HepG2 (cell line): ENCODE measurements at regions not wholly inside any gene's neighbourhood (a gene's known extent, or its start where the extent isn't known, plus 50 kb on each side); places are given as distances from the start of the nearest gene placed in this dataset.
A peak's percentile ranks its signal among the peaks of the same experiment; 100 is the strongest.

ENCODE experiments used
- ATAC-seq: fragments of 200-7000 bp; cut with Tn5 transposase; 3 replicates; pipeline ENCODE4 v1.9.1; 2020; ENCODE audit warnings: mild to moderate bottlenecking, moderate library complexity
- BruUV-seq: library from RNA; stranded (reverse); fragments of 400-500 nt; replicated peaks from 2 replicates; lab custom pipeline; 2021; lab: Mats Ljungman, UMichigan
- CTCF ChIA-PET: fragments of 300-600 bp; formaldehyde crosslinking; extraction: SDS; loops from one replicate; lab custom pipeline; 2021; ENCODE audit warnings: low total read pairs, inconsistent platforms, low intra/inter-chr PET ratio; lab: Yijun Ruan, JAX
- POLR2A ChIA-PET: fragments of 350-600 bp; sonication (Branson Sonifier 250); formaldehyde crosslinking; loops from one replicate; lab custom pipeline; 2020; ENCODE audit warnings: antibody characterized with exemption, inconsistent platforms; lab: Yijun Ruan, JAX
- DNase-seq: peaks from one replicate; pipeline ENCODE4 v3.0.0-alpha.2; 2015; ENCODE audit warnings: low spot score
- FAIRE-seq: peaks from 3 replicates; lab custom pipeline; 2011; peaks lifted over from hg19 to GRCh38; lab: Jason Lieb, UNC
- H2AFZ ChIP-seq: one replicate; pipeline ENCODE4 v1.6.1; 2011; ENCODE audit warnings: low read length, inconsistent platforms
- H3K27ac ChIP-seq: fragments of 300-600 bp; 3 replicates; pipeline ENCODE4 v1.8.0; 2011; ENCODE audit warnings: mixed run types, mild to moderate bottlenecking, mixed read lengths, low read length, inconsistent platforms; ENCODE audit not compliant: insufficient read depth; ENCODE audit errors: extremely low read length
- H3K27me3 ChIP-seq, 2 experiments: fragments of 200-600 bp in 1 of 2; 2 replicates in 1 of 2; 3 replicates in 1 of 2; pipeline versions ENCODE4 v1.6.0 to v1.8.0; 2011; ENCODE audit warnings: low read length in 2 of 2, mild to moderate bottlenecking in 2 of 2, moderate library complexity in 2 of 2, inconsistent platforms in 1 of 2; ENCODE audit not compliant: insufficient read depth in 2 of 2, control insufficient read depth in 1 of 2
- H3K36me3 ChIP-seq, 2 experiments: fragments of 200-600 bp in 1 of 2; replicated peaks in 1 of 2; 2 replicates in 1 of 2; 3 replicates in 1 of 2; pipeline versions ENCODE4 v1.5.1 to v1.8.0; 2011; ENCODE audit warnings: low read length in 2 of 2, inconsistent platforms in 1 of 2; ENCODE audit not compliant: insufficient read depth in 2 of 2, control insufficient read depth in 1 of 2
- H3K4me1 ChIP-seq: 2 replicates; pipeline ENCODE4 v1.5.1; 2012; ENCODE audit warnings: low read length, inconsistent platforms; ENCODE audit not compliant: insufficient read depth
- H3K4me2 ChIP-seq: 2 replicates; pipeline ENCODE4 v1.6.0; 2011; ENCODE audit warnings: low read depth, low read length, inconsistent platforms
- H3K4me3 ChIP-seq, 3 experiments: fragments of 200-600 bp in 1 of 3; sonication (generic), shearing (Covaris generic) in 1 of 3; replicated peaks in 1 of 3; 2 replicates each; pipeline ENCODE4 v1.5.1; 2011 to 2016; ENCODE audit warnings: low read length in 3 of 3, inconsistent platforms in 2 of 3, low read depth in 2 of 3, mild to moderate bottlenecking in 2 of 3, control low read depth in 1 of 3, mixed read lengths in 1 of 3; ENCODE audit not compliant: insufficient read depth in 1 of 3
- H3K79me2 ChIP-seq: one replicate; pipeline ENCODE4 v1.6.1; 2011; ENCODE audit warnings: low read length, inconsistent platforms; ENCODE audit not compliant: insufficient read depth
- H3K9ac ChIP-seq: 2 replicates; pipeline ENCODE4 v1.6.0; 2011; ENCODE audit warnings: mild to moderate bottlenecking, low read depth, low read length, inconsistent platforms; ENCODE audit not compliant: insufficient read depth
- H3K9me3 ChIP-seq: 2 replicates; pipeline ENCODE4 v1.5.1; 2012; ENCODE audit warnings: mild to moderate bottlenecking, low read length
- H4K20me1 ChIP-seq: 2 replicates; pipeline ENCODE4 v1.6.0; 2011; ENCODE audit warnings: inconsistent platforms, mild to moderate bottlenecking, low read length, moderate library complexity; ENCODE audit not compliant: insufficient read depth
- AGO2 ChIP-seq: fragments of 200-400 bp; formaldehyde crosslinking; optimal IDR thresholded peaks from 2 replicates; pipeline ENCODE3; 2017; ENCODE audit warnings: mild to moderate bottlenecking, low read depth, low read length, moderate library complexity
- IRX3 ChIP-seq: sonication (generic); formaldehyde crosslinking; IDR thresholded peaks from 2 replicates; pipeline ENCODE4 v1.8.1; 2023; ENCODE audit warnings: mild to moderate bottlenecking, low read depth, missing genetic modification reagents, borderline replicate concordance
- ISL2 ChIP-seq: sonication (generic); formaldehyde crosslinking; IDR thresholded peaks from 2 replicates; pipeline ENCODE4 v1.5.0; 2020; ENCODE audit warnings: missing genetic modification reagents
- JUND ChIP-seq: sonication (generic); formaldehyde crosslinking; IDR thresholded peaks from 2 replicates; pipeline ENCODE4 v1.8.0; 2022; ENCODE audit warnings: mild to moderate bottlenecking, missing genetic modification reagents
- KLF11 ChIP-seq: IDR thresholded peaks from 2 replicates; pipeline ENCODE4 v1.6.1; 2016; ENCODE audit warnings: missing compliant biosample characterization
- SMARCE1 ChIP-seq: fragments of 450-650 bp; IDR thresholded peaks from 2 replicates; pipeline ENCODE4 v1.6.1; 2017; ENCODE audit warnings: borderline replicate concordance
- SOX5 ChIP-seq: IDR thresholded peaks from 2 replicates; pipeline ENCODE4 v1.6.1; 2016; ENCODE audit warnings: borderline replicate concordance
- TCF12 ChIP-seq, 2 experiments: fragments of 450-650 bp in 1 of 2; sonication (generic) in 1 of 2; formaldehyde crosslinking in 1 of 2; IDR thresholded peaks; 2 replicates each; pipeline versions ENCODE4 v1.6.1 to v1.8.0; 2017 to 2022; ENCODE audit warnings: antibody characterized with exemption in 1 of 2, mild to moderate bottlenecking in 1 of 2, missing genetic modification reagents in 1 of 2, moderate library complexity in 1 of 2
- ZC3H13 ChIP-seq: sonication (generic); formaldehyde crosslinking; IDR thresholded peaks from 2 replicates; pipeline ENCODE4 v1.8.1; 2023; ENCODE audit warnings: mild to moderate bottlenecking, missing genetic modification reagents, moderate library complexity
- ZNF260 ChIP-seq: sonication (generic); formaldehyde crosslinking; IDR thresholded peaks from 2 replicates; pipeline ENCODE4 v1.4.0; 2020; ENCODE audit warnings: missing genetic modification reagents, low read depth, mild to moderate bottlenecking, borderline replicate concordance
- ZNF749 ChIP-seq: sonication (generic); formaldehyde crosslinking; IDR thresholded peaks from 2 replicates; pipeline ENCODE4 v1.8.0; 2022; ENCODE audit warnings: mild to moderate bottlenecking, missing genetic modification reagents, moderate library complexity, borderline replicate concordance
- WGBS: methylation state at CpG from one replicate; pipeline ENCODE4 v1.1.6; 2017; ENCODE audit warnings: low lambda C conversion rate; 5-methylcytosine and 5-hydroxymethylcytosine counted together
- in situ Hi-C: cut with HindIII; loops from 2 replicates; pipeline ENCODE4 v1.10.0; 2017; ENCODE audit warnings: low pct_unique_long_range_greater_than_20kb; ENCODE audit not compliant: extremely low pct_ligation_motif_present
- intact Hi-C: fragments of 100-400 bp; cut with micrococcal nuclease; formaldehyde crosslinking; loops from one replicate; pipeline ENCODE4 v1.10.0; 2022; ENCODE audit not compliant: unreplicated experiment

DNA sequence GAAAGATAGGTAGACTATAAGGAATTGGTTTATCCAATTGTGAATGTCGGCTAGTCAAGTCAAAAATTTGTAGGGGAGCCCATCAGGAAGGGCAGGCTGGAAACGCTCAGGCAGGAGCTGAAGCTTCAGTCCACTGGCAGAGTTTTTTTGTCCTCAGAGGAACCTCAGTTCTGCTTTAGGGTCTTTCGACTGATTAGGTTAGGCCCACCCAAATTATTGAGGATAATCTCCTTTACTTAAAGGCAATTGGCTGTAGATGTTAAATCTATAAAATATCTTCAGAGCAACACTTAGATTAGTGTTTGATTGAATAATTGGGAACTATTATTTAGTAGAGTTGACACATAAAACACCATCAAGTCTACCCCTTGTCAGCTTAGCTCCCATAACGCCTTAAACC is 105.5 kb upstream of the ARHGAP5 start:
- Histone ChIP-seq H4K20me1 (no peaks in the 10 kb centered on the region), H2AFZ (no peak overlapping the region), H3K79me2 (no peaks in the 10 kb centered on the region), H3K4me3 (no peak overlapping the region), H3K36me3 (no peaks in the 10 kb centered on the region), H3K9me3 (peaks cover 24% of the 10 kb centered on the region), H3K27me3 (no peaks in the 10 kb centered on the region), H3K4me1 (peaks cover 34% of the 10 kb centered on the region), H3K4me2 (no peak overlapping the region), H3K27ac (no peak overlapping the region), H3K9ac (no peak overlapping the region)
- FAIRE-seq (no peak), ATAC-seq (no peak), DNase-seq (no peak)
- 3% methylated on average over 4 of the region's 4 CpGs for WGBS
- BruUV-seq = no TSS peak
- ChIA-PET POLR2A (no interaction called here), CTCF (no interaction called here)
- in situ Hi-C loops = no loop called here
- TF ChIP-seq ISL2 (CRISPR knock-in tag) (no peak), KLF11 (no peak), ZNF749 (CRISPR knock-in tag) (no peak), SOX5 (CRISPR knock-in tag) (no peak), SMARCE1 (no peak), AGO2 (no peak), IRX3 (CRISPR knock-in tag) (no peak), ZNF260 (CRISPR knock-in tag) (no peak), ZC3H13 (CRISPR knock-in tag) (no peak)
- intact Hi-C loops = no loop called here

DNA sequence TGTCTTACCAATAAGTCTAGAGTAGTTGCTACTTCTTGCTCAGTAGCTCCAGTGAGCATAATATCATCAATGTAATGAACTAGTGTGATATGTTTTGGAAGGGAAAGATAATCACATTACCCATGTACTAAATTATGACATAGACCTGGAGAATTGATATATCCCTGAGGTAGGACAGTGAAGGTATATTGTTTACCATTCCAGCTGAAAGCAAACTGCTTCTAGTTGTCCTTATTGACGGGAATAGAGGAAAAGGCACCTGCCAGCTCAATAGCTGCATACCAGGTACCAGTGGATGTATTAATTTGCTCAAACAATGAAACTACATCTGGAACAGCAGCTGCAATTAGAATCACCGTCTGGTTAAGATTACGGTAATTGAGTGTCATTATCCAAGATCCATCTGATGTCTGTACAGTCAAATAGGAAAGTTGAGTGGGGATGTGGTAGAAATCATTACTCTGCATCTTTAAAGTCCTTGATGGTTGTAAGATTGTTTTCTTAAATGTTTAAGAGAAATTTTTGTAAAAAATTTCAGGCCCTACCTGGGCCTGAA is 100.0 kb upstream of the ARHGAP5 start:
- no peak for TF ChIP-seq JUND
- peak; percentile 13; the same call in 1 of the 2 replicates for TF ChIP-seq TCF12 (IDR thresholded peaks at IDR 0.05)
- no peak for TF ChIP-seq TCF12 (CRISPR knock-in tag; IDR thresholded peaks at IDR 0.05)
- H4K20me1 ChIP-seq = no peaks in the 10 kb centered on the region
- FAIRE-seq = peak; percentile 15
- H3K4me3 ChIP-seq = no peak overlapping the region
- no peak overlapping the region for H3K9ac ChIP-seq
- in situ Hi-C loops (no loop called here), intact Hi-C loops (no loop called here)
- ChIA-PET CTCF (no interaction called here), POLR2A (no interaction called here)
- no peak overlapping the region for H2AFZ ChIP-seq
- H3K79me2 ChIP-seq = no peaks in the 10 kb centered on the region
- H3K4me2 ChIP-seq = no peak overlapping the region
- no TSS peak for BruUV-seq
- H3K4me1 ChIP-seq = no peaks in the 10 kb centered on the region
- no peak for DNase-seq
- no peaks in the 10 kb centered on the region for H3K36me3 ChIP-seq
- ATAC-seq = no peak
- WGBS = 45% methylated on average over 3 of the region's 3 CpGs
- no peak overlapping the region for H3K27ac ChIP-seq
- H3K9me3 ChIP-seq = peaks cover 14% of the 10 kb centered on the region
- no peaks in the 10 kb centered on the region for H3K27me3 ChIP-seq
